H1 (cell line): ENCODE measurements at regions not wholly inside any gene's neighbourhood (a gene's known extent, or its start where the extent isn't known, plus 50 kb on each side); places are given as distances from the start of the nearest gene placed in this dataset.

Source experiments
- CBX8 ChIP-seq: fragments of 300-800, 300-1000 bp; sonication (generic); IDR thresholded peaks from 2 replicates; pipeline ENCODE4 v1.7.1; 2016; ENCODE audit warnings: low read depth, low read length, borderline replicate concordance
- EZH2 ChIP-seq: fragments of 200-600 bp; sonication (generic); IDR thresholded peaks from 2 replicates; pipeline ENCODE4 v1.7.1; 2012; ENCODE audit warnings: low read depth, mild to moderate bottlenecking, moderate library complexity, low read length, inconsistent platforms; ENCODE audit not compliant: severe bottlenecking
- HDAC6 ChIP-seq: IDR thresholded peaks from one replicate; pipeline ENCODE4 v1.7.1; 2012; ENCODE audit warnings: low read depth, mild to moderate bottlenecking, inconsistent platforms, low read length, moderate library complexity
- KDM1A ChIP-seq: fragments of 200-600, 300-600 bp; sonication (generic); IDR thresholded peaks from 2 replicates; pipeline ENCODE4 v1.7.1; 2016; ENCODE audit warnings: mild to moderate bottlenecking, low read length, borderline replicate concordance
- MAFK ChIP-seq: IDR thresholded peaks from 2 replicates; pipeline ENCODE4 v1.6.1; 2012; ENCODE audit warnings: low read depth, mild to moderate bottlenecking, improper control_type of control experiment, low read length
- ZNF274 ChIP-seq: IDR thresholded peaks from 2 replicates; pipeline ENCODE4 v1.7.0; 2012; ENCODE audit warnings: low read length, borderline replicate concordance; ENCODE audit errors: extremely low read depth
- TF ChIP-seq, protein P1 (sequence below): fragments of 300-600 bp; sonication (generic); IDR thresholded peaks from 2 replicates; pipeline ENCODE4 v1.7.1; 2012; ENCODE audit warnings: low read length, moderate library complexity, mild to moderate bottlenecking, inconsistent platforms; ENCODE audit not compliant: insufficient replicate concordance
- TF ChIP-seq, protein P2 (sequence below): IDR thresholded peaks from 2 replicates; pipeline ENCODE4 v1.6.1; 2012; ENCODE audit warnings: inconsistent platforms
- TF ChIP-seq, protein P3 (sequence below): IDR thresholded peaks from 2 replicates; pipeline ENCODE4 v1.6.1; 2011; ENCODE audit warnings: low read length, improper control_type of control experiment

DNA sequence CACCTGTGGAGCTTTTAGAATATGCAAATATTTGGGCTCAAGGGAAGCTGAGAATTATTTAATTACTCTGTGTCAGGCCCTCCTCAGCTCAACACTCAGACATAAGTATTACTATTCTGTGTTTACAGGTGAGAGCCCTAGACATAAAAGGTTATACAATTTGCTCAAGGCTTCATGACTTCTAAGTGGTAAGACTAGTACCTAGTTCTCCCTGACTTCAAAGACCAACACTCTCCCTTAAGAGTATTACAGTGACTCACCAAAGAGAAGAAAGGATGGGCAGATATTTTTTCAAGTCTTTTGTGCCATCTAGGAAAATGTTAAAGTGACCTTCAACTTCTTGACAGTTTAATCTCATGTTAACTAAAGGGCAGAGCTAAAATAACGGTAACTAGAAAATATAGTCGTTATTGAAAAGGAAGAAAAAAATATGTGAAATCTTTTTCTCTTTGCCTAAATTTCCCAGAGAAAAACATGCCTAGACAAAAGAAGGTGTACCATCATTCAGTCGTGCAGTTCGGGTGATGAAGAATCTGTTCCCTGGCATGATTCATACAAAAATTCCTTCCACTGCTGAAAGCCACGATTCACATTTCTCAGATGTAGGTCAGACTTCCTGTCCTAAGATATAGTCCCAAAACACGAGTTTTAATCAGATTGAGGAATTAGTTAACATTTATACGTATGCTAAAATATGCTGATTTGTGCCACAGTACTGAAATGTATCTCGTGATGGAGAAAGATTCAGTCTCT is 849.1 kb upstream of the API5 start (continued):
- TF ChIP-seq, protein P1, sequence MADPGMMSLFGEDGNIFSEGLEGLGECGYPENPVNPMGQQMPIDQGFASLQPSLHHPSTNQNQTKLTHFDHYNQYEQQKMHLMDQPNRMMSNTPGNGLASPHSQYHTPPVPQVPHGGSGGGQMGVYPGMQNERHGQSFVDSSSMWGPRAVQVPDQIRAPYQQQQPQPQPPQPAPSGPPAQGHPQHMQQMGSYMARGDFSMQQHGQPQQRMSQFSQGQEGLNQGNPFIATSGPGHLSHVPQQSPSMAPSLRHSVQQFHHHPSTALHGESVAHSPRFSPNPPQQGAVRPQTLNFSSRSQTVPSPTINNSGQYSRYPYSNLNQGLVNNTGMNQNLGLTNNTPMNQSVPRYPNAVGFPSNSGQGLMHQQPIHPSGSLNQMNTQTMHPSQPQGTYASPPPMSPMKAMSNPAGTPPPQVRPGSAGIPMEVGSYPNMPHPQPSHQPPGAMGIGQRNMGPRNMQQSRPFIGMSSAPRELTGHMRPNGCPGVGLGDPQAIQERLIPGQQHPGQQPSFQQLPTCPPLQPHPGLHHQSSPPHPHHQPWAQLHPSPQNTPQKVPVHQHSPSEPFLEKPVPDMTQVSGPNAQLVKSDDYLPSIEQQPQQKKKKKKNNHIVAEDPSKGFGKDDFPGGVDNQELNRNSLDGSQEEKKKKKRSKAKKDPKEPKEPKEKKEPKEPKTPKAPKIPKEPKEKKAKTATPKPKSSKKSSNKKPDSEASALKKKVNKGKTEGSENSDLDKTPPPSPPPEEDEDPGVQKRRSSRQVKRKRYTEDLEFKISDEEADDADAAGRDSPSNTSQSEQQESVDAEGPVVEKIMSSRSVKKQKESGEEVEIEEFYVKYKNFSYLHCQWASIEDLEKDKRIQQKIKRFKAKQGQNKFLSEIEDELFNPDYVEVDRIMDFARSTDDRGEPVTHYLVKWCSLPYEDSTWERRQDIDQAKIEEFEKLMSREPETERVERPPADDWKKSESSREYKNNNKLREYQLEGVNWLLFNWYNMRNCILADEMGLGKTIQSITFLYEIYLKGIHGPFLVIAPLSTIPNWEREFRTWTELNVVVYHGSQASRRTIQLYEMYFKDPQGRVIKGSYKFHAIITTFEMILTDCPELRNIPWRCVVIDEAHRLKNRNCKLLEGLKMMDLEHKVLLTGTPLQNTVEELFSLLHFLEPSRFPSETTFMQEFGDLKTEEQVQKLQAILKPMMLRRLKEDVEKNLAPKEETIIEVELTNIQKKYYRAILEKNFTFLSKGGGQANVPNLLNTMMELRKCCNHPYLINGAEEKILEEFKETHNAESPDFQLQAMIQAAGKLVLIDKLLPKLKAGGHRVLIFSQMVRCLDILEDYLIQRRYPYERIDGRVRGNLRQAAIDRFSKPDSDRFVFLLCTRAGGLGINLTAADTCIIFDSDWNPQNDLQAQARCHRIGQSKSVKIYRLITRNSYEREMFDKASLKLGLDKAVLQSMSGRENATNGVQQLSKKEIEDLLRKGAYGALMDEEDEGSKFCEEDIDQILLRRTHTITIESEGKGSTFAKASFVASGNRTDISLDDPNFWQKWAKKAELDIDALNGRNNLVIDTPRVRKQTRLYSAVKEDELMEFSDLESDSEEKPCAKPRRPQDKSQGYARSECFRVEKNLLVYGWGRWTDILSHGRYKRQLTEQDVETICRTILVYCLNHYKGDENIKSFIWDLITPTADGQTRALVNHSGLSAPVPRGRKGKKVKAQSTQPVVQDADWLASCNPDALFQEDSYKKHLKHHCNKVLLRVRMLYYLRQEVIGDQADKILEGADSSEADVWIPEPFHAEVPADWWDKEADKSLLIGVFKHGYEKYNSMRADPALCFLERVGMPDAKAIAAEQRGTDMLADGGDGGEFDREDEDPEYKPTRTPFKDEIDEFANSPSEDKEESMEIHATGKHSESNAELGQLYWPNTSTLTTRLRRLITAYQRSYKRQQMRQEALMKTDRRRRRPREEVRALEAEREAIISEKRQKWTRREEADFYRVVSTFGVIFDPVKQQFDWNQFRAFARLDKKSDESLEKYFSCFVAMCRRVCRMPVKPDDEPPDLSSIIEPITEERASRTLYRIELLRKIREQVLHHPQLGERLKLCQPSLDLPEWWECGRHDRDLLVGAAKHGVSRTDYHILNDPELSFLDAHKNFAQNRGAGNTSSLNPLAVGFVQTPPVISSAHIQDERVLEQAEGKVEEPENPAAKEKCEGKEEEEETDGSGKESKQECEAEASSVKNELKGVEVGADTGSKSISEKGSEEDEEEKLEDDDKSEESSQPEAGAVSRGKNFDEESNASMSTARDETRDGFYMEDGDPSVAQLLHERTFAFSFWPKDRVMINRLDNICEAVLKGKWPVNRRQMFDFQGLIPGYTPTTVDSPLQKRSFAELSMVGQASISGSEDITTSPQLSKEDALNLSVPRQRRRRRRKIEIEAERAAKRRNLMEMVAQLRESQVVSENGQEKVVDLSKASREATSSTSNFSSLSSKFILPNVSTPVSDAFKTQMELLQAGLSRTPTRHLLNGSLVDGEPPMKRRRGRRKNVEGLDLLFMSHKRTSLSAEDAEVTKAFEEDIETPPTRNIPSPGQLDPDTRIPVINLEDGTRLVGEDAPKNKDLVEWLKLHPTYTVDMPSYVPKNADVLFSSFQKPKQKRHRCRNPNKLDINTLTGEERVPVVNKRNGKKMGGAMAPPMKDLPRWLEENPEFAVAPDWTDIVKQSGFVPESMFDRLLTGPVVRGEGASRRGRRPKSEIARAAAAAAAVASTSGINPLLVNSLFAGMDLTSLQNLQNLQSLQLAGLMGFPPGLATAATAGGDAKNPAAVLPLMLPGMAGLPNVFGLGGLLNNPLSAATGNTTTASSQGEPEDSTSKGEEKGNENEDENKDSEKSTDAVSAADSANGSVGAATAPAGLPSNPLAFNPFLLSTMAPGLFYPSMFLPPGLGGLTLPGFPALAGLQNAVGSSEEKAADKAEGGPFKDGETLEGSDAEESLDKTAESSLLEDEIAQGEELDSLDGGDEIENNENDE: no peak
- TF ChIP-seq, protein P2, sequence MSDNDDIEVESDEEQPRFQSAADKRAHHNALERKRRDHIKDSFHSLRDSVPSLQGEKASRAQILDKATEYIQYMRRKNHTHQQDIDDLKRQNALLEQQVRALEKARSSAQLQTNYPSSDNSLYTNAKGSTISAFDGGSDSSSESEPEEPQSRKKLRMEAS: no peak
- TF ChIP-seq CBX8: no peak
- no peak for TF ChIP-seq EZH2
- TF ChIP-seq ZNF274: no peak
- TF ChIP-seq HDAC6: no peak
- no peak for TF ChIP-seq MAFK
- TF ChIP-seq, protein P3, sequence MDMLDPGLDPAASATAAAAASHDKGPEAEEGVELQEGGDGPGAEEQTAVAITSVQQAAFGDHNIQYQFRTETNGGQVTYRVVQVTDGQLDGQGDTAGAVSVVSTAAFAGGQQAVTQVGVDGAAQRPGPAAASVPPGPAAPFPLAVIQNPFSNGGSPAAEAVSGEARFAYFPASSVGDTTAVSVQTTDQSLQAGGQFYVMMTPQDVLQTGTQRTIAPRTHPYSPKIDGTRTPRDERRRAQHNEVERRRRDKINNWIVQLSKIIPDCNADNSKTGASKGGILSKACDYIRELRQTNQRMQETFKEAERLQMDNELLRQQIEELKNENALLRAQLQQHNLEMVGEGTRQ: no peak
- no peak for TF ChIP-seq KDM1A
